Astrocyte (in vitro differentiated cells and primary cell): ENCODE measurements at regions not wholly inside any gene's neighbourhood (a gene's known extent, or its start where the extent isn't known, plus 50 kb on each side); places are given as distances from the start of the nearest gene placed in this dataset.

Experiments
- DNase-seq: peaks from one replicate; pipeline ENCODE4 v3.0.0-alpha.2; 2010; ENCODE audit warnings: low read depth
- FAIRE-seq: peaks from 2 replicates; lab custom pipeline; 2011; peaks lifted over from hg19 to GRCh38; lab: Jason Lieb, UNC
- H2AFZ ChIP-seq: 2 replicates; pipeline ENCODE4 v1.6.0; 2012; ENCODE audit warnings: low read depth, low read length, inconsistent platforms
- H3K27ac ChIP-seq: 2 replicates; pipeline ENCODE4 v1.5.1; 2011; ENCODE audit warnings: low read depth, low read length, inconsistent platforms
- H3K27me3 ChIP-seq: 2 replicates; pipeline ENCODE4 v1.6.0; 2011; ENCODE audit warnings: low read length, inconsistent platforms; ENCODE audit not compliant: insufficient read depth
- H3K36me3 ChIP-seq: 2 replicates; pipeline ENCODE4 v1.5.1; 2011; ENCODE audit warnings: low read length, inconsistent platforms; ENCODE audit not compliant: insufficient read depth
- H3K4me1 ChIP-seq: 2 replicates; pipeline ENCODE4 v1.5.1; 2011; ENCODE audit warnings: low read length, inconsistent platforms; ENCODE audit not compliant: insufficient read depth
- H3K4me2 ChIP-seq: 2 replicates; pipeline ENCODE4 v1.6.0; 2012; ENCODE audit warnings: low read length, inconsistent platforms
- H3K4me3 ChIP-seq: 2 replicates; pipeline ENCODE4 v1.5.1; 2011; ENCODE audit warnings: low read depth, mild to moderate bottlenecking, low read length, inconsistent platforms; ENCODE audit not compliant: insufficient read depth
- H3K79me2 ChIP-seq: 2 replicates; pipeline ENCODE4 v1.6.0; 2012; ENCODE audit warnings: mild to moderate bottlenecking, low read length, inconsistent platforms; ENCODE audit not compliant: insufficient read depth
- H3K9ac ChIP-seq: 2 replicates; pipeline ENCODE4 v1.6.0; 2012; ENCODE audit warnings: mild to moderate bottlenecking, low read length, inconsistent platforms
- H3K9me3 ChIP-seq: 2 replicates; pipeline ENCODE4 v1.5.1; 2012; ENCODE audit warnings: low read depth, mild to moderate bottlenecking, low read length, inconsistent platforms; ENCODE audit not compliant: insufficient read depth
- H4K20me1 ChIP-seq: 2 replicates; pipeline ENCODE4 v1.6.0; 2012; ENCODE audit warnings: low read length, inconsistent platforms; ENCODE audit not compliant: insufficient read depth
- H3K27ac Mint-ChIP-seq: one replicate; pipeline ENCODE4 v1.8.0; 2021; ENCODE audit warnings: mild to moderate bottlenecking, mixed read lengths; ENCODE audit not compliant: unreplicated experiment
- H3K27me3 Mint-ChIP-seq: one replicate; pipeline ENCODE4 v1.8.0; 2021; ENCODE audit warnings: low read depth, mixed read lengths; ENCODE audit not compliant: unreplicated experiment
- H3K36me3 Mint-ChIP-seq: one replicate; pipeline ENCODE4 v1.8.0; 2021; ENCODE audit warnings: low read depth, mixed read lengths; ENCODE audit not compliant: unreplicated experiment
- H3K4me1 Mint-ChIP-seq: one replicate; pipeline ENCODE4 v1.8.0; 2021; ENCODE audit warnings: low read depth, mixed read lengths; ENCODE audit not compliant: unreplicated experiment
- H3K4me3 Mint-ChIP-seq: one replicate; pipeline ENCODE4 v1.8.0; 2021; ENCODE audit warnings: mild to moderate bottlenecking, moderate library complexity, mixed read lengths; ENCODE audit not compliant: unreplicated experiment
- H3K9me3 Mint-ChIP-seq: one replicate; pipeline ENCODE4 v1.8.0; 2021; ENCODE audit warnings: mild to moderate bottlenecking, mixed read lengths; ENCODE audit not compliant: unreplicated experiment
- CTCF ChIP-seq: IDR thresholded peaks from 2 replicates; pipeline ENCODE4 v1.5.1; 2011; ENCODE audit warnings: low read depth, mild to moderate bottlenecking, inconsistent platforms, low read length, moderate library complexity; ENCODE audit not compliant: insufficient read depth
- EZH2 ChIP-seq: IDR thresholded peaks from 2 replicates; pipeline ENCODE4 v1.6.1; 2012; ENCODE audit warnings: mild to moderate bottlenecking, low read length, inconsistent platforms; ENCODE audit not compliant: insufficient read depth

GRCh38 chr13:88360761-88361160 lies 689.6 kb downstream of the SLITRK5 start:
- no peak overlapping the region for H3K4me3 Mint-ChIP-seq
- H3K4me1 Mint-ChIP-seq: no peaks in the 10 kb centered on the region
- FAIRE-seq (no peak), DNase-seq (no peak)
- no peaks in the 10 kb centered on the region for H3K27me3 Mint-ChIP-seq
- Histone ChIP-seq H3K9me3 (no peaks in the 10 kb centered on the region), H3K79me2 (no peaks in the 10 kb centered on the region), H3K4me1 (no peaks in the 10 kb centered on the region), H3K36me3 (no peaks in the 10 kb centered on the region), H3K9ac (no peak overlapping the region), H3K27ac (no peak overlapping the region), H4K20me1 (no peaks in the 10 kb centered on the region), H3K4me2 (no peak overlapping the region), H3K4me3 (no peak overlapping the region), H2AFZ (no peak overlapping the region), H3K27me3 (no peaks in the 10 kb centered on the region)
- H3K36me3 Mint-ChIP-seq: no peaks in the 10 kb centered on the region
- H3K9me3 Mint-ChIP-seq: peaks cover 2% of the 10 kb centered on the region
- TF ChIP-seq EZH2 (no peak), CTCF (no peak)
- H3K27ac Mint-ChIP-seq: no peak overlapping the region

- DNase-seq: no peak
- Histone ChIP-seq H3K9me3 (no peaks in the 10 kb centered on the region), H3K4me2 (no peak overlapping the region), H3K79me2 (no peaks in the 10 kb centered on the region), H2AFZ (no peak overlapping the region), H3K36me3 (no peaks in the 10 kb centered on the region), H3K9ac (no peak overlapping the region), H4K20me1 (no peaks in the 10 kb centered on the region), H3K27ac (no peak overlapping the region), H3K4me3 (no peak overlapping the region), H3K27me3 (no peaks in the 10 kb centered on the region), H3K4me1 (no peaks in the 10 kb centered on the region)
- Mint-ChIP-seq H3K4me3 (no peak overlapping the region), H3K27me3 (no peaks in the 10 kb centered on the region), H3K4me1 (no peaks in the 10 kb centered on the region), H3K36me3 (no peaks in the 10 kb centered on the region), H3K9me3 (no peaks in the 10 kb centered on the region), H3K27ac (no peak overlapping the region)
- no peak for TF ChIP-seq CTCF
- no peak for TF ChIP-seq EZH2
- FAIRE-seq: no peak
Measured at GRCh38 chr13:88369866-88370265, 698.7 kb downstream of the SLITRK5 start.

GRCh38 chr13:88376760-88377388 lies 705.7 kb downstream of the SLITRK5 start:
- Mint-ChIP-seq H3K4me1 (no peaks in the 10 kb centered on the region), H3K27me3 (no peaks in the 10 kb centered on the region)
- no peak overlapping the region for H2AFZ ChIP-seq

More at GRCh38 chr13:88376760-88377388, 705.7 kb downstream of the SLITRK5 start:
- no peak overlapping the region for H3K9ac ChIP-seq
- no peaks in the 10 kb centered on the region for H4K20me1 ChIP-seq
- DNase-seq: no peak
- H3K27ac Mint-ChIP-seq: no peak overlapping the region
- no peak overlapping the region for H3K4me3 ChIP-seq
- H3K4me2 ChIP-seq: no peak overlapping the region
- no peaks in the 10 kb centered on the region for H3K79me2 ChIP-seq
- no peaks in the 10 kb centered on the region for H3K4me1 ChIP-seq
- no peaks in the 10 kb centered on the region for H3K9me3 Mint-ChIP-seq
- H3K9me3 ChIP-seq: no peaks in the 10 kb centered on the region
- H3K36me3 ChIP-seq: no peaks in the 10 kb centered on the region
- no peaks in the 10 kb centered on the region for H3K36me3 Mint-ChIP-seq
- TF ChIP-seq CTCF (no peak), EZH2 (no peak)
- H3K27ac ChIP-seq: no peak overlapping the region
- no peak overlapping the region for H3K4me3 Mint-ChIP-seq
- no peaks in the 10 kb centered on the region for H3K27me3 ChIP-seq
- no peak for FAIRE-seq
